ENCODE measurements at regions not wholly inside any gene's neighbourhood (a gene's known extent, or its start where the extent isn't known, plus 50 kb on each side); places are given as distances from the start of the nearest gene placed in this dataset.

- TF ChIP-seq CTCF (IDR thresholded peaks at IDR 0.05; ENCODE audit: low read depth, low read length, missing input control) (no peak), TAF1 (conservative IDR thresholded peaks at IDR 0.05) (no peak), RAD21 (IDR thresholded peaks at IDR 0.05) (no peak), JUND (IDR thresholded peaks at IDR 0.05) (no peak), GABPA (IDR thresholded peaks at IDR 0.05 in 1 of 2, conservative IDR thresholded peaks at IDR 0.05 in 1 of 2) (no peak), SP1 (IDR thresholded peaks at IDR 0.05) (no peak), EGR1 (IDR thresholded peaks at IDR 0.05; ENCODE audit: low read depth in 2 of 2) (no peak), YY1 (IDR thresholded peaks at IDR 0.05) (no peak)
- TF ChIP-seq, protein P1, sequence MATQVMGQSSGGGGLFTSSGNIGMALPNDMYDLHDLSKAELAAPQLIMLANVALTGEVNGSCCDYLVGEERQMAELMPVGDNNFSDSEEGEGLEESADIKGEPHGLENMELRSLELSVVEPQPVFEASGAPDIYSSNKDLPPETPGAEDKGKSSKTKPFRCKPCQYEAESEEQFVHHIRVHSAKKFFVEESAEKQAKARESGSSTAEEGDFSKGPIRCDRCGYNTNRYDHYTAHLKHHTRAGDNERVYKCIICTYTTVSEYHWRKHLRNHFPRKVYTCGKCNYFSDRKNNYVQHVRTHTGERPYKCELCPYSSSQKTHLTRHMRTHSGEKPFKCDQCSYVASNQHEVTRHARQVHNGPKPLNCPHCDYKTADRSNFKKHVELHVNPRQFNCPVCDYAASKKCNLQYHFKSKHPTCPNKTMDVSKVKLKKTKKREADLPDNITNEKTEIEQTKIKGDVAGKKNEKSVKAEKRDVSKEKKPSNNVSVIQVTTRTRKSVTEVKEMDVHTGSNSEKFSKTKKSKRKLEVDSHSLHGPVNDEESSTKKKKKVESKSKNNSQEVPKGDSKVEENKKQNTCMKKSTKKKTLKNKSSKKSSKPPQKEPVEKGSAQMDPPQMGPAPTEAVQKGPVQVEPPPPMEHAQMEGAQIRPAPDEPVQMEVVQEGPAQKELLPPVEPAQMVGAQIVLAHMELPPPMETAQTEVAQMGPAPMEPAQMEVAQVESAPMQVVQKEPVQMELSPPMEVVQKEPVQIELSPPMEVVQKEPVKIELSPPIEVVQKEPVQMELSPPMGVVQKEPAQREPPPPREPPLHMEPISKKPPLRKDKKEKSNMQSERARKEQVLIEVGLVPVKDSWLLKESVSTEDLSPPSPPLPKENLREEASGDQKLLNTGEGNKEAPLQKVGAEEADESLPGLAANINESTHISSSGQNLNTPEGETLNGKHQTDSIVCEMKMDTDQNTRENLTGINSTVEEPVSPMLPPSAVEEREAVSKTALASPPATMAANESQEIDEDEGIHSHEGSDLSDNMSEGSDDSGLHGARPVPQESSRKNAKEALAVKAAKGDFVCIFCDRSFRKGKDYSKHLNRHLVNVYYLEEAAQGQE (IDR thresholded peaks at IDR 0.05), result no peak
- TF ChIP-seq, protein P2, sequence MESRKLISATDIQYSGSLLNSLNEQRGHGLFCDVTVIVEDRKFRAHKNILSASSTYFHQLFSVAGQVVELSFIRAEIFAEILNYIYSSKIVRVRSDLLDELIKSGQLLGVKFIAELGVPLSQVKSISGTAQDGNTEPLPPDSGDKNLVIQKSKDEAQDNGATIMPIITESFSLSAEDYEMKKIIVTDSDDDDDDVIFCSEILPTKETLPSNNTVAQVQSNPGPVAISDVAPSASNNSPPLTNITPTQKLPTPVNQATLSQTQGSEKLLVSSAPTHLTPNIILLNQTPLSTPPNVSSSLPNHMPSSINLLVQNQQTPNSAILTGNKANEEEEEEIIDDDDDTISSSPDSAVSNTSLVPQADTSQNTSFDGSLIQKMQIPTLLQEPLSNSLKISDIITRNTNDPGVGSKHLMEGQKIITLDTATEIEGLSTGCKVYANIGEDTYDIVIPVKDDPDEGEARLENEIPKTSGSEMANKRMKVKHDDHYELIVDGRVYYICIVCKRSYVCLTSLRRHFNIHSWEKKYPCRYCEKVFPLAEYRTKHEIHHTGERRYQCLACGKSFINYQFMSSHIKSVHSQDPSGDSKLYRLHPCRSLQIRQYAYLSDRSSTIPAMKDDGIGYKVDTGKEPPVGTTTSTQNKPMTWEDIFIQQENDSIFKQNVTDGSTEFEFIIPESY (IDR thresholded peaks at IDR 0.05), result no peak
Observed at GRCh38 chr2:239811806-239812560, 213.2 kb downstream of the NDUFA10 start.

All from liver (tissue), 3 donors.